Loucy (cell line): ENCODE measurements at regions not wholly inside any gene's neighbourhood (a gene's known extent, or its start where the extent isn't known, plus 50 kb on each side); places are given as distances from the start of the nearest gene placed in this dataset.

Experiments used
- H2AFZ ChIP-seq: fragments of 200-600 bp; sonication (generic); 2 replicates; pipeline ENCODE4 v1.6.0; 2016; ENCODE audit warnings: antibody characterized with exemption, mild to moderate bottlenecking, low read length, moderate library complexity
- H3F3A ChIP-seq: fragments of 200-600 bp; 2 replicates; pipeline ENCODE4 v1.6.0; 2016; ENCODE audit warnings: antibody characterized with exemption, low read depth, mild to moderate bottlenecking
- H3K27me3 ChIP-seq: fragments of 200-600 bp; sonication (generic); 2 replicates; pipeline ENCODE4 v1.6.1; 2014; ENCODE audit warnings: low read length, mild to moderate bottlenecking; ENCODE audit not compliant: insufficient read depth, poor library complexity, severe bottlenecking
- H3K36me3 ChIP-seq: fragments of 200-600 bp; sonication (generic); 2 replicates; pipeline ENCODE4 v1.6.1; 2016; ENCODE audit warnings: low read length; ENCODE audit not compliant: insufficient read depth
- H3K4me1 ChIP-seq: fragments of 200-600 bp; sonication (generic); 2 replicates; pipeline ENCODE4 v1.5.1; 2014; ENCODE audit warnings: low read length, mild to moderate bottlenecking; ENCODE audit not compliant: insufficient read depth, poor library complexity, severe bottlenecking
- H3K4me2 ChIP-seq: fragments of 200-600 bp; sonication (generic); 2 replicates; pipeline ENCODE4 v1.6.0; 2014; ENCODE audit warnings: antibody characterized with exemption, low read length, low read depth, mild to moderate bottlenecking; ENCODE audit not compliant: poor library complexity, severe bottlenecking
- H3K4me3 ChIP-seq: fragments of 200-600 bp; sonication (generic); 2 replicates; pipeline ENCODE4 v1.5.1; 2014; ENCODE audit warnings: low read length, mild to moderate bottlenecking, mixed read lengths; ENCODE audit not compliant: poor library complexity, severe bottlenecking
- H3K79me2 ChIP-seq: fragments of 200-600 bp; sonication (generic); 2 replicates; pipeline ENCODE4 v1.6.1; 2014; ENCODE audit warnings: low read length; ENCODE audit not compliant: insufficient read depth
- H3K9ac ChIP-seq: fragments of 200-600 bp; sonication (generic); 2 replicates; pipeline ENCODE4 v1.6.0; 2014; ENCODE audit warnings: mild to moderate bottlenecking, low read depth, low read length, moderate library complexity; ENCODE audit not compliant: poor library complexity, severe bottlenecking
- H3K9me2 ChIP-seq: fragments of 200-600 bp; sonication (generic); replicated peaks from 2 replicates; pipeline ENCODE4 v1.6.1; 2016; ENCODE audit warnings: low read depth, low read length, mixed read lengths
- H3K9me3 ChIP-seq: fragments of 200-600 bp; sonication (generic); 2 replicates; pipeline ENCODE4 v1.6.1; 2014; ENCODE audit warnings: mild to moderate bottlenecking, antibody characterized with exemption, low read length, low read depth; ENCODE audit not compliant: insufficient read depth
- H4K20me1 ChIP-seq: fragments of 200-600 bp; sonication (generic); 2 replicates; pipeline ENCODE4 v1.6.0; 2014; ENCODE audit warnings: antibody characterized with exemption, low read length, mild to moderate bottlenecking; ENCODE audit not compliant: insufficient read depth, poor library complexity, severe bottlenecking
- CTCF ChIP-seq: fragments of 200-600 bp; sonication (generic); conservative IDR thresholded peaks from 2 replicates; pipeline ENCODE4 v1.5.1; 2014; ENCODE audit warnings: mild to moderate bottlenecking, antibody characterized with exemption, low read length
- EZH2phosphoT487 ChIP-seq: fragments of 200-600 bp; IDR thresholded peaks from 2 replicates; pipeline ENCODE4 v1.6.1; 2018; ENCODE audit warnings: antibody characterized with exemption, mild to moderate bottlenecking, moderate library complexity, borderline replicate concordance

- H3K9me3 ChIP-seq, result no peaks in the 10 kb centered on the region
- H3K4me2 ChIP-seq, result no peak overlapping the region
- H3K9me2 ChIP-seq, result no peaks in the 10 kb centered on the region
- H3K9ac ChIP-seq, result no peak overlapping the region
- H3F3A ChIP-seq, result no peaks in the 10 kb centered on the region
- H4K20me1 ChIP-seq, result no peaks in the 10 kb centered on the region
- peaks cover 4% of the 10 kb centered on the region for H3K27me3 ChIP-seq
- no peaks in the 10 kb centered on the region for H3K36me3 ChIP-seq
- H3K4me1 ChIP-seq, result no peaks in the 10 kb centered on the region
- no peaks in the 10 kb centered on the region for H3K79me2 ChIP-seq
- H2AFZ ChIP-seq, result no peak overlapping the region
- no peak overlapping the region for H3K4me3 ChIP-seq
- no peak for TF ChIP-seq EZH2phosphoT487
- TF ChIP-seq CTCF, result no peak
Measured at GRCh38 chr4:111650146-111650545, 495.1 kb upstream of the FAM241A start.

- no peaks in the 10 kb centered on the region for H3K9me3 ChIP-seq
- no peak overlapping the region for H2AFZ ChIP-seq
- H3K4me3 ChIP-seq, result no peak overlapping the region
- H4K20me1 ChIP-seq, result no peaks in the 10 kb centered on the region
- H3K36me3 ChIP-seq, result no peaks in the 10 kb centered on the region
- peaks cover 4% of the 10 kb centered on the region for H3K27me3 ChIP-seq
- H3K79me2 ChIP-seq, result no peaks in the 10 kb centered on the region
- H3K9me2 ChIP-seq, result no peaks in the 10 kb centered on the region
- H3F3A ChIP-seq, result no peaks in the 10 kb centered on the region
- H3K4me1 ChIP-seq, result no peaks in the 10 kb centered on the region
- TF ChIP-seq EZH2phosphoT487 (no peak), CTCF (no peak)
- H3K9ac ChIP-seq, result no peak overlapping the region
- H3K4me2 ChIP-seq, result no peak overlapping the region
Measured at GRCh38 chr4:111650674-111651086, 494.6 kb upstream of the FAM241A start.

GRCh38 chr4:111652236-111652635, 493.0 kb upstream of the FAM241A start:
- Histone ChIP-seq H3K4me3 (no peak overlapping the region), H3F3A (no peaks in the 10 kb centered on the region), H3K36me3 (no peaks in the 10 kb centered on the region), H3K9me2 (no peaks in the 10 kb centered on the region), H3K9ac (no peak overlapping the region), H3K4me1 (no peaks in the 10 kb centered on the region), H4K20me1 (no peaks in the 10 kb centered on the region), H3K4me2 (no peak overlapping the region), H2AFZ (no peak overlapping the region), H3K27me3 (peaks cover 4% of the 10 kb centered on the region), H3K9me3 (no peaks in the 10 kb centered on the region), H3K79me2 (no peaks in the 10 kb centered on the region)
- no peak for TF ChIP-seq EZH2phosphoT487
- no peak for TF ChIP-seq CTCF
